ENCODE measurements at regions not wholly inside any gene's neighbourhood (a gene's known extent, or its start where the extent isn't known, plus 50 kb on each side); places are given as distances from the start of the nearest gene placed in this dataset.
A peak's percentile ranks its signal among the peaks of the same experiment; 100 is the strongest.

DNA sequence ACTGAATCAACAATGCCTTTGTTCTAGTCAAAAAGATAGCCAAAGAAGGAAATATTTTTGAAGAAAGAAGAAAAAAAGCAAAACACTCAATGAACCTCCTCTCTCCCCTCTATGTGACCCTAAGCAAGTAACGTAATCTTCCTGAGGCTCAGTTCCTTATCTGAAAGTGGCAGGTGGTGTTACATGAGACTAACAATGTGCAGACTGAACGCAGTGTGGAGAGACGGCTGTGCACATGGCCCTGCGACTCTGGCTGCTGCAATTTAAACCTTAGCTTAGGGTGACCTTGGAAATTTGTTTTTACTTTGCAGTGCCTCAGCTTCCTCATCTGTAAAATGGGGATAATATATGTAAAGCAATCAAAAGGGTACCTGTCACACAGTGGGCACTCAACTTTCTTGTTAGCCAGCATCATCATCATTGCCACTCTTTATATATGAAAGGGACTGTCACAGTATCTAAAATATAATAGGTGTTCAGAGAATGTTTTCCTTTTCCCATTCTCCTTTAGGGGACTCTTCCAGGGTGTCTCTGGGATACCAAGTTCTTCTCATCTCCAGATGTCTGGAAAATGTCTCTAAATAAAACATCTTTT, 100.1 kb upstream of the JUN start (continued):
- peak; percentile 99 for TF ChIP-seq MYC (IDR thresholded peaks at IDR 0.05; ENCODE audit: low read depth, low read length)
- no peak for TF ChIP-seq MYC (CRISPR knock-in tag; IDR thresholded peaks at IDR 0.05; ENCODE audit: borderline replicate concordance, low read depth)
- no peak for TF ChIP-seq POLR2AphosphoS2 (IDR thresholded peaks at IDR 0.05; ENCODE audit: low read length)
- no peak for TF ChIP-seq MTF1 (CRISPR knock-in tag; IDR thresholded peaks at IDR 0.05; ENCODE audit: borderline replicate concordance)
- no peak for TF ChIP-seq RBM39 (optimal IDR thresholded peaks at IDR 0.05; ENCODE audit: low read depth, low read length)
- peak; percentile 94 for TF ChIP-seq POLR2AphosphoS5 (IDR thresholded peaks at IDR 0.05; ENCODE audit: control insufficient read depth, insufficient read depth, low read depth, low read length)
- peak; percentile 78 for TF ChIP-seq NEUROD1 (IDR thresholded peaks at IDR 0.05; ENCODE audit: borderline replicate concordance, low read depth, low read length, partially characterized antibody)
- TF ChIP-seq MBD2 (IDR thresholded peaks at IDR 0.05; ENCODE audit: borderline replicate concordance, low read depth): peak; percentile 68
- no peak for TF ChIP-seq TRIM28 (IDR thresholded peaks at IDR 0.05)
- TF ChIP-seq, protein P1, sequence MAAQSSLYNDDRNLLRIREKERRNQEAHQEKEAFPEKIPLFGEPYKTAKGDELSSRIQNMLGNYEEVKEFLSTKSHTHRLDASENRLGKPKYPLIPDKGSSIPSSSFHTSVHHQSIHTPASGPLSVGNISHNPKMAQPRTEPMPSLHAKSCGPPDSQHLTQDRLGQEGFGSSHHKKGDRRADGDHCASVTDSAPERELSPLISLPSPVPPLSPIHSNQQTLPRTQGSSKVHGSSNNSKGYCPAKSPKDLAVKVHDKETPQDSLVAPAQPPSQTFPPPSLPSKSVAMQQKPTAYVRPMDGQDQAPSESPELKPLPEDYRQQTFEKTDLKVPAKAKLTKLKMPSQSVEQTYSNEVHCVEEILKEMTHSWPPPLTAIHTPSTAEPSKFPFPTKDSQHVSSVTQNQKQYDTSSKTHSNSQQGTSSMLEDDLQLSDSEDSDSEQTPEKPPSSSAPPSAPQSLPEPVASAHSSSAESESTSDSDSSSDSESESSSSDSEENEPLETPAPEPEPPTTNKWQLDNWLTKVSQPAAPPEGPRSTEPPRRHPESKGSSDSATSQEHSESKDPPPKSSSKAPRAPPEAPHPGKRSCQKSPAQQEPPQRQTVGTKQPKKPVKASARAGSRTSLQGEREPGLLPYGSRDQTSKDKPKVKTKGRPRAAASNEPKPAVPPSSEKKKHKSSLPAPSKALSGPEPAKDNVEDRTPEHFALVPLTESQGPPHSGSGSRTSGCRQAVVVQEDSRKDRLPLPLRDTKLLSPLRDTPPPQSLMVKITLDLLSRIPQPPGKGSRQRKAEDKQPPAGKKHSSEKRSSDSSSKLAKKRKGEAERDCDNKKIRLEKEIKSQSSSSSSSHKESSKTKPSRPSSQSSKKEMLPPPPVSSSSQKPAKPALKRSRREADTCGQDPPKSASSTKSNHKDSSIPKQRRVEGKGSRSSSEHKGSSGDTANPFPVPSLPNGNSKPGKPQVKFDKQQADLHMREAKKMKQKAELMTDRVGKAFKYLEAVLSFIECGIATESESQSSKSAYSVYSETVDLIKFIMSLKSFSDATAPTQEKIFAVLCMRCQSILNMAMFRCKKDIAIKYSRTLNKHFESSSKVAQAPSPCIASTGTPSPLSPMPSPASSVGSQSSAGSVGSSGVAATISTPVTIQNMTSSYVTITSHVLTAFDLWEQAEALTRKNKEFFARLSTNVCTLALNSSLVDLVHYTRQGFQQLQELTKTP (IDR thresholded peaks at IDR 0.05; ENCODE audit: low read depth in 1 of 2, partially characterized antibody in 2 of 2): peak in 1 of 2 experiments; percentile 17
- TF ChIP-seq YY1 (IDR thresholded peaks at IDR 0.05; ENCODE audit: borderline replicate concordance in 1 of 3, control insufficient read depth in 1 of 3, extremely low read depth in 1 of 3, insufficient read depth in 3 of 3, insufficient read length in 1 of 3, insufficient replicate concordance in 2 of 3, low read depth in 1 of 3, low read length in 2 of 3): peak in 1 of 3 experiments; percentile 25
- TF ChIP-seq SNRNP70 (optimal IDR thresholded peaks at IDR 0.05; ENCODE audit: low read depth, low read length): no peak
- peak; percentile 92 for TF ChIP-seq MTA2 (IDR thresholded peaks at IDR 0.05; ENCODE audit: low read depth)
- TF ChIP-seq FOXK1 (CRISPR knock-in tag; IDR thresholded peaks at IDR 0.05; ENCODE audit: borderline replicate concordance): no peak
- TF ChIP-seq ZNF134 (CRISPR knock-in tag; conservative IDR thresholded peaks at IDR 0.05): no peak
- peak; percentile 28 for TF ChIP-seq TAF1 (IDR thresholded peaks at IDR 0.05; ENCODE audit: control insufficient read depth, extremely low read depth, insufficient read depth, low read length, severe bottlenecking)
- TF ChIP-seq, protein P2, sequence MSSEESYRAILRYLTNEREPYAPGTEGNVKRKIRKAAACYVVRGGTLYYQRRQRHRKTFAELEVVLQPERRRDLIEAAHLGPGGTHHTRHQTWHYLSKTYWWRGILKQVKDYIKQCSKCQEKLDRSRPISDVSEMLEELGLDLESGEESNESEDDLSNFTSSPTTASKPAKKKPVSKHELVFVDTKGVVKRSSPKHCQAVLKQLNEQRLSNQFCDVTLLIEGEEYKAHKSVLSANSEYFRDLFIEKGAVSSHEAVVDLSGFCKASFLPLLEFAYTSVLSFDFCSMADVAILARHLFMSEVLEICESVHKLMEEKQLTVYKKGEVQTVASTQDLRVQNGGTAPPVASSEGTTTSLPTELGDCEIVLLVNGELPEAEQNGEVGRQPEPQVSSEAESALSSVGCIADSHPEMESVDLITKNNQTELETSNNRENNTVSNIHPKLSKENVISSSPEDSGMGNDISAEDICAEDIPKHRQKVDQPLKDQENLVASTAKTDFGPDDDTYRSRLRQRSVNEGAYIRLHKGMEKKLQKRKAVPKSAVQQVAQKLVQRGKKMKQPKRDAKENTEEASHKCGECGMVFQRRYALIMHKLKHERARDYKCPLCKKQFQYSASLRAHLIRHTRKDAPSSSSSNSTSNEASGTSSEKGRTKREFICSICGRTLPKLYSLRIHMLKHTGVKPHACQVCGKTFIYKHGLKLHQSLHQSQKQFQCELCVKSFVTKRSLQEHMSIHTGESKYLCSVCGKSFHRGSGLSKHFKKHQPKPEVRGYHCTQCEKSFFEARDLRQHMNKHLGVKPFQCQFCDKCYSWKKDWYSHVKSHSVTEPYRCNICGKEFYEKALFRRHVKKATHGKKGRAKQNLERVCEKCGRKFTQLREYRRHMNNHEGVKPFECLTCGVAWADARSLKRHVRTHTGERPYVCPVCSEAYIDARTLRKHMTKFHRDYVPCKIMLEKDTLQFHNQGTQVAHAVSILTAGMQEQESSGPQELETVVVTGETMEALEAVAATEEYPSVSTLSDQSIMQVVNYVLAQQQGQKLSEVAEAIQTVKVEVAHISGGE (CRISPR knock-in tag; IDR thresholded peaks at IDR 0.05): no peak; a peak in 1 of 6 replicates
- TF ChIP-seq SMAD3 (CRISPR knock-in tag; conservative IDR thresholded peaks at IDR 0.05): peak; percentile 22; the same call in 1 of the 2 replicates
